K562 (cell line): ENCODE measurements at regions not wholly inside any gene's neighbourhood (a gene's known extent, or its start where the extent isn't known, plus 50 kb on each side); places are given as distances from the start of the nearest gene placed in this dataset.

Source experiments
- CBX2 ChIP-seq: fragments of 200-600 bp; sonication (generic); IDR thresholded peaks from one replicate; pipeline ENCODE4 v1.6.1; 2012; ENCODE audit warnings: mild to moderate bottlenecking, low read length, inconsistent platforms; ENCODE audit not compliant: insufficient read depth, poor library complexity, severe bottlenecking
- TF ChIP-seq, protein P1 (sequence below), 3 experiments: IDR thresholded peaks in 2 of 3; conservative IDR thresholded peaks in 1 of 3; 2 replicates each; pipeline ENCODE4 v1.5.1; 2011 to 2012; ENCODE audit warnings: low read length in 3 of 3, mild to moderate bottlenecking in 3 of 3, control low read depth in 2 of 3, improper control_type of control experiment in 1 of 3, inconsistent platforms in 1 of 3, low read depth in 1 of 3, mixed read lengths in 1 of 3, moderate library complexity in 1 of 3; ENCODE audit not compliant: insufficient read depth in 2 of 3

DNA sequence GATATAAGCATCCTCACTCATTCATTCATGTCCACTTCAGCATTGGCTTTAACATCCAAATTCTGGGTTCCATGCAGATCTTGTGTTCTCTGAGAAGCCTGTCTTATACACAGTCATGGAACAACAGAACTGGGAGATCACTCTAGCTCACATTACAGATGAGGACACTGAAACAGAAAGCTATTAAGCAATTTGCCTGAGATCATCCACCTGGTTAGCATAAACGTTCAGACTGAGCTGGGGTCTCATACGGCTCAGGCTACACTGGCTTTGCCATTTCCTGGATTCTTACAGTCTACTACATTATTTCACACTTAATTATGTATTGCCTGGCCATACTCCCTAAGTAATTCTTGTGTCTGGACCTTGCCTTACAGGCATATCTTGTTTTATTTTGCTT lies 169.4 kb upstream of the FANCL start:
- no peak for TF ChIP-seq CBX2
- TF ChIP-seq, protein P1, sequence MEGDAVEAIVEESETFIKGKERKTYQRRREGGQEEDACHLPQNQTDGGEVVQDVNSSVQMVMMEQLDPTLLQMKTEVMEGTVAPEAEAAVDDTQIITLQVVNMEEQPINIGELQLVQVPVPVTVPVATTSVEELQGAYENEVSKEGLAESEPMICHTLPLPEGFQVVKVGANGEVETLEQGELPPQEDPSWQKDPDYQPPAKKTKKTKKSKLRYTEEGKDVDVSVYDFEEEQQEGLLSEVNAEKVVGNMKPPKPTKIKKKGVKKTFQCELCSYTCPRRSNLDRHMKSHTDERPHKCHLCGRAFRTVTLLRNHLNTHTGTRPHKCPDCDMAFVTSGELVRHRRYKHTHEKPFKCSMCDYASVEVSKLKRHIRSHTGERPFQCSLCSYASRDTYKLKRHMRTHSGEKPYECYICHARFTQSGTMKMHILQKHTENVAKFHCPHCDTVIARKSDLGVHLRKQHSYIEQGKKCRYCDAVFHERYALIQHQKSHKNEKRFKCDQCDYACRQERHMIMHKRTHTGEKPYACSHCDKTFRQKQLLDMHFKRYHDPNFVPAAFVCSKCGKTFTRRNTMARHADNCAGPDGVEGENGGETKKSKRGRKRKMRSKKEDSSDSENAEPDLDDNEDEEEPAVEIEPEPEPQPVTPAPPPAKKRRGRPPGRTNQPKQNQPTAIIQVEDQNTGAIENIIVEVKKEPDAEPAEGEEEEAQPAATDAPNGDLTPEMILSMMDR (IDR thresholded peaks at IDR 0.05 in 2 of 3, conservative IDR thresholded peaks at IDR 0.05 in 1 of 3; ENCODE audit: insufficient read depth in 2 of 3, low read depth in 1 of 3, low read length in 3 of 3), result no peak
